ENCODE measurements at regions not wholly inside any gene's neighbourhood (a gene's known extent, or its start where the extent isn't known, plus 50 kb on each side); places are given as distances from the start of the nearest gene placed in this dataset.

- TF ChIP-seq, protein P1, sequence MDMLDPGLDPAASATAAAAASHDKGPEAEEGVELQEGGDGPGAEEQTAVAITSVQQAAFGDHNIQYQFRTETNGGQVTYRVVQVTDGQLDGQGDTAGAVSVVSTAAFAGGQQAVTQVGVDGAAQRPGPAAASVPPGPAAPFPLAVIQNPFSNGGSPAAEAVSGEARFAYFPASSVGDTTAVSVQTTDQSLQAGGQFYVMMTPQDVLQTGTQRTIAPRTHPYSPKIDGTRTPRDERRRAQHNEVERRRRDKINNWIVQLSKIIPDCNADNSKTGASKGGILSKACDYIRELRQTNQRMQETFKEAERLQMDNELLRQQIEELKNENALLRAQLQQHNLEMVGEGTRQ (IDR thresholded peaks at IDR 0.05; ENCODE audit: low read length): no peak
Measured at GRCh38 chrX:9349572-9350494, 115.0 kb upstream of the TBL1X start (continued).
